Activated CD4-positive, alpha-beta memory T cell treated with anti-CD3 and anti-CD28 coated beads for 36 hours (primary cell): ENCODE measurements at regions not wholly inside any gene's neighbourhood (a gene's known extent, or its start where the extent isn't known, plus 50 kb on each side); places are given as distances from the start of the nearest gene placed in this dataset.

Experiments
- CTCF ChIA-PET: fragments of 350-600 bp; sonication (Branson Sonifier 250); formaldehyde crosslinking; loops from one replicate; lab custom pipeline; 2021; ENCODE audit warnings: antibody characterized with exemption, inconsistent platforms; lab: Charles Lee
- POLR2A ChIA-PET: fragments of 350-600 bp; sonication (Branson Sonifier 250); formaldehyde crosslinking; loops from one replicate; lab custom pipeline; 2021; ENCODE audit warnings: antibody characterized with exemption; lab: Charles Lee
- DNase-seq: peaks from one replicate; pipeline ENCODE4 v3.0.0-alpha.2; 2020
- H3K27ac Mint-ChIP-seq: one replicate; pipeline ENCODE4 v1.8.0; 2021; ENCODE audit warnings: mixed read lengths
- H3K27me3 Mint-ChIP-seq: one replicate; pipeline ENCODE4 v1.8.0; 2021; ENCODE audit warnings: mixed read lengths
- H3K36me3 Mint-ChIP-seq: one replicate; pipeline ENCODE4 v1.8.0; 2021; ENCODE audit warnings: mixed read lengths
- H3K4me1 Mint-ChIP-seq: one replicate; pipeline ENCODE4 v1.8.0; 2021; ENCODE audit warnings: low read depth, mixed read lengths
- H3K4me3 Mint-ChIP-seq: one replicate; pipeline ENCODE4 v1.8.0; 2021; ENCODE audit warnings: mild to moderate bottlenecking, mixed read lengths
- H3K9me3 Mint-ChIP-seq: one replicate; pipeline ENCODE4 v1.8.0; 2021; ENCODE audit warnings: mixed read lengths
- intact Hi-C: fragments of 100-400 bp; cut with micrococcal nuclease; formaldehyde crosslinking; loops from one replicate; pipeline ENCODE4 v1.15.1; 2023

DNA sequence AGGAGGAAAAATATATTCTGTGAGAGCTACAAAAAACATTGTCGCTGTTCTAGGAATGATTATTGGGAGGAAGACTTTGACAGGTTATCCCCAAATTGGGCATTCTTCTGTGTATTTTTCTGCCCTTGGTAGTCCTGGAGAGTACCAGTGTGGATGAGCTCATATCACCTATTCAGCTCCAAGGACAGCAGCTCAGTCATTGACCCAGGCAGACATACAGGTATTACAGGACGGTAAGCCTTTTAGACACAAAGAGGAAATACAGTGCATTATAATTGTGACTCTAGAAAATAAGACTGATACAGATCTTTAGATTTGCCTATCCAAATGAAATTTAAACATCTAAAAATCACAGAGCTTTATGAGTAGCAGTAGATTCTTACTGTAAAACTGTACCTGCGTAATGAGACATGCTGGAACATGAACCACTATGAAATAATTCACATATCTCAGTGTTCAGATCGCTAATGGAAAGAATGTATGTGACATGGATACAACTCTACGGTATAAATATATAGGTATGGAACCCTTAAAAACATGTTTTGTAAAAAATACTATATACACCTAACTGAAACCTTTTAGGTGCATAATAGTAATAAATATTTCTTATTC lies 56.0 kb downstream of the PLK2 start:
- H3K27ac Mint-ChIP-seq, result no peak overlapping the region
- H3K27me3 Mint-ChIP-seq, result peaks cover 5% of the 10 kb centered on the region
- H3K4me1 Mint-ChIP-seq, result no peaks in the 10 kb centered on the region
- intact Hi-C loops, result no loop called here
- H3K36me3 Mint-ChIP-seq, result no peaks in the 10 kb centered on the region
- no peak for DNase-seq
- no peaks in the 10 kb centered on the region for H3K9me3 Mint-ChIP-seq
- POLR2A ChIA-PET, result no interaction called here
- no peak overlapping the region for H3K4me3 Mint-ChIP-seq
- CTCF ChIA-PET, result no interaction called here

DNA sequence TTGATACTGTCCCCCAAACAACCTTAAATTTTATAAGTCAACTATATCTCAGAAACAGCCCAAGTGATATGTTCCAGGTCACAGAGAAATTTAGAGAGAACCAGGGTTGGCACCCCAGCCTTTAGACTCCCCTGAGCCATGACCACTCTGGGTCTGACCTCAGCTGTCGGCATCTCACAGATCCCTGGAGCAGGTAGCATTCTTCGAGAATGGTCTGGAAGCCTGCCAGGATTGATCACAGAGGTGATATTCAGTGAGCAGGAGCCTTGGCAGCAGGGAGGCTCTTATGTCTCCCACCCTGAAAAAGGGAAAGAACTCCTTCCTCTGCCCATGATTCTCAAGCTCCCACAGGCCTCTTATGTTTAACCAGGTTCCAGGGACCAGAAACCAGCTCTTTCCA lies 58.2 kb downstream of the PLK2 start:
- POLR2A ChIA-PET, result no interaction called here
- H3K4me1 Mint-ChIP-seq, result no peaks in the 10 kb centered on the region
- H3K27me3 Mint-ChIP-seq, result no peaks in the 10 kb centered on the region
- H3K9me3 Mint-ChIP-seq, result no peaks in the 10 kb centered on the region
- H3K27ac Mint-ChIP-seq, result no peak overlapping the region
- CTCF ChIA-PET, result no interaction called here
- H3K4me3 Mint-ChIP-seq, result no peak overlapping the region
- intact Hi-C loops, result no loop called here
- H3K36me3 Mint-ChIP-seq, result no peaks in the 10 kb centered on the region
- DNase-seq, result no peak

DNA sequence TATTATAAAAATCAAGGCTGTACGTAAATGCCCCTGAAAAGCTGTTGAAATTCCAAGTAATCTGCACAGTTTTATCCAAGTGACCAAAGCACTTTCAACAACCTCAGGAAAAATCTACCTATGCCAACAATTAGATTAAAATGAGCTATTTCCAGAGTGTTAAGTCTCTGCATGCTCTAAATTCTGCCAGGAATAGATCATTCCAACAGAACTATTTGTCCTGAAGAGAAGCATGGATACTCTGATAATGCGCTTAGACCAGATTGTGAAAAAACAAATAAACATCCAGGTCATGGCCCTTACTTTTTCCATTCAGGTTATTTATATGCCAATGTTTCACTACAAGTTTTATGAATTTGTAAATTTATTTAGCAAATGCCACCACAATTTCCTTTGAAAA lies 59.1 kb downstream of the PLK2 start:
- Mint-ChIP-seq H3K27ac (no peak overlapping the region), H3K27me3 (peaks cover 1% of the 10 kb centered on the region), H3K9me3 (no peaks in the 10 kb centered on the region), H3K4me3 (no peak overlapping the region), H3K4me1 (no peaks in the 10 kb centered on the region), H3K36me3 (no peaks in the 10 kb centered on the region)
- POLR2A ChIA-PET, result no interaction called here
- intact Hi-C loops, result no loop called here
- CTCF ChIA-PET, result no interaction called here
- no peak for DNase-seq

DNA sequence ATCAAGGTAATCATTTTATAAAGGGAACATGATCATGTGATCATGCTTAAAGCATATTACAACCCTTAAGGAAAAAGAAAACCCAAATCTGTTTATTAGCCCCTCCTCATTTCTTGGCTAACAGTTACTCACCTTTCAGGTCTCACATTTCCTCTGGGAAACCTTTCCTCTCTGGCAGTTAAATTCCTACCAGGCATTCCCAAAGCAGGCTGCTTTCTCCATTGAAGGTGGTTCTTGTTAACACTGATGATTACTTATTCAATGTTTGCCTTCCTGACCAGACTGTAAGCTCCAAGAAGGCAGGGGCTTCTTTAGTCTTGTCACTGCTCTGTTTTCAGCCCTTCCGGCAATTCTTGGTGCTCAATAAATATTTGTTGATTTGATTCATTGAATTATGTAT lies 59.9 kb downstream of the PLK2 start:
- no peaks in the 10 kb centered on the region for H3K4me1 Mint-ChIP-seq
- DNase-seq, result no peak
- ChIA-PET CTCF (no interaction called here), POLR2A (no interaction called here)
- no peaks in the 10 kb centered on the region for H3K36me3 Mint-ChIP-seq
- H3K27me3 Mint-ChIP-seq, result peaks cover 1% of the 10 kb centered on the region
- no peaks in the 10 kb centered on the region for H3K9me3 Mint-ChIP-seq
- H3K27ac Mint-ChIP-seq, result no peak overlapping the region
- no peak overlapping the region for H3K4me3 Mint-ChIP-seq
- intact Hi-C loops, result no loop called here

DNA sequence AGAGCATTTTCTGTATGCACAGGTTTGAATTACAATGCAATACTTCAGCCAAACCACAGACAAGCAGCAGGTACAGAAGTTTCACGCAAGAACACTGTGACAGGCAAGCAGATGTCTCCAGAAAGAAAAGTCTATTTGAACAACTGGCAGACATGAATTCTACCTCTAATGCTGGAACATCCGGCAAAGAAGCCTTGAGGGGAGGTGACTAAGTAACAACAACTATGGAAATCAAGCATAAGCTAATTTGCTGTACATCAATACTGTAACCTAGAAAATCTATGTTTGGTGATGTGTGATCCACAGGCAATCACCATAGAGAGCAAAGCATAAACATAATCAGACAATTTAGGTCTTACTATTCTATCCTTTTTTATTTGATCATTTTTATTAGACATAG lies 65.5 kb downstream of the PLK2 start:
- ChIA-PET POLR2A (no interaction called here), CTCF (no interaction called here)
- H3K4me1 Mint-ChIP-seq, result no peaks in the 10 kb centered on the region
- H3K4me3 Mint-ChIP-seq, result no peak overlapping the region
- intact Hi-C loops, result no loop called here
- H3K36me3 Mint-ChIP-seq, result no peaks in the 10 kb centered on the region
- peaks cover 3% of the 10 kb centered on the region for H3K27me3 Mint-ChIP-seq
- no peak overlapping the region for H3K27ac Mint-ChIP-seq
- DNase-seq, result no peak
- H3K9me3 Mint-ChIP-seq, result no peaks in the 10 kb centered on the region

DNA sequence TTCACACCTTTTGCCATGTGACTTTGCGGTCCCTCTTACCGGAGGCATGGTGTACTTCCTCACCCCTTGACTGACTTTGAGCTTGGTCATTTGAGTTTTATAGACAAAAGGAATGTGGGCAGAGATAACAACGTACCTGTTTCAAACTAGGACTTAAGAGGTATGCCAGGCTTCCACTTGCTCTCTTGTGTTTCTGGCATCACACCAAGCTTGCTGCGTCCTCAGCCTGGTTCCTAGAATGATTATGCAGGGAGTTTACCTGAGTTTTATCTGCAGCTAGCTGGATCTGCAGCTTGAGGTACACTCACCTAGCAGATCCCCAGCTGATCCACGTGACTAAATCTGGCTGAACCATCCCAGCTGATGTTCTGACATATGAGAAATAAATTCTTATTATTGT lies 66.2 kb downstream of the PLK2 start:
- Mint-ChIP-seq H3K27me3 (peaks cover 3% of the 10 kb centered on the region), H3K4me1 (no peaks in the 10 kb centered on the region), H3K4me3 (no peak overlapping the region), H3K9me3 (no peaks in the 10 kb centered on the region), H3K27ac (no peak overlapping the region), H3K36me3 (no peaks in the 10 kb centered on the region)
- DNase-seq, result no peak
- ChIA-PET CTCF (no interaction called here), POLR2A (no interaction called here)
- intact Hi-C loops, result no loop called here

DNA sequence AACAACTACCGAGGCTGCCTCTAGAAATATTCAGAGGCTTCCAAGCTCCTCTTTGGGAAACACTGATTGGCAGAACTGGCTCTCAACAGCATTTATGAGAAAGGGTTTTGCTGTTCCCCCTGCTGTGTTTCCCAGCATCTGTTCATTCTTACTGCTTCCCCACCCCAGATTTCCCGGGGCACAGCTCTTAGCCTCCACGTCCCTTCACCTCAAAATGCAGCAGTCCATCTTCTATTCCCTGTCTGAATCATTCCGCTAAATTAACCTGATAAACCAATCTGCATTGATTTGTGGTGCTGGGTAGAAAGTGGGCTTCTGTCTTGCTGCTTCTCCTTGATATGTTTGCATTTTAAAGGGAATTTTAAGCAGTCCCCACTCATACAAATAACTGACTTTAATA lies 67.4 kb downstream of the PLK2 start:
- H3K4me1 Mint-ChIP-seq, result no peaks in the 10 kb centered on the region
- POLR2A ChIA-PET, result no interaction called here
- intact Hi-C loops, result no loop called here
- H3K9me3 Mint-ChIP-seq, result no peaks in the 10 kb centered on the region
- H3K4me3 Mint-ChIP-seq, result no peak overlapping the region
- no peak overlapping the region for H3K27ac Mint-ChIP-seq
- H3K36me3 Mint-ChIP-seq, result no peaks in the 10 kb centered on the region
- no peak for DNase-seq
- H3K27me3 Mint-ChIP-seq, result peaks cover 3% of the 10 kb centered on the region
- CTCF ChIA-PET, result no interaction called here

DNA sequence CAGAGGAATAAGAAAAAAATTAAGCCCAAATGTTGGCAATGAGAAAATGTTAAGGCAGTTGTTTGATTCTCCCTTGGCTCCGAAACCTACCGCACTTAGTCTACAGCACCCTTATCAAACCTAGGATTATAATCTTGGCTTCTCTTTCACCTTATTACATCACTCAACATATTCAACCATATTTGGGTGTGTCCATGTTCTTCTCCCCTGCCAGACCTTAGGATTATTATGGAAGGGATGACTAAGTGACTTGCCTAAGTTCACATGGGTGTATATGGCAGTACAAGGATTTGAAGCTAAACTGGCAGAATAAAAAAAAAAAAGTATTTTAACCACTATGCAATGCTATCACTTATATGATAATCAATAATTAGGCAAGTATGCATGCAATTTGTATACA lies 76.4 kb downstream of the PLK2 start:
- intact Hi-C loops, result no loop called here

DNA sequence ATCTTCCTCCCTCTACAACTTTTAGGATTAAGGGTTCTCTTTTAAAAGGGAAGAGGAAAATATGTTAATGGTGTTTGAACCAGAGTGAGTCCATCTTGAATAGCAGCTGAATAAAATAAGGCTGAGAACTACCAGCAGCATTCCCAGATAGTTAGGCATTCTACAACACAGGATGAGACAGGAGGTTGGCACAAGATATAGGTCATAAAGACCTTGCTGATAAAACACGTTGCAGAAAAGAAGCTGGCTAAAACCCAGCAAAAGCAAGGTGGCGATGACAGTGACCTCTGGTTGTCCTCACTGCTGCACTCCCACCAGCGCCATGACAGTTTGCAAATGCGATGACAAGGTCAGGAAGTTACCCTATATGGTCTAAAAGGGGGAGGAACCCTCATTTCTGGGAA lies 77.8 kb downstream of the PLK2 start:
- H3K27me3 Mint-ChIP-seq, result peaks cover 6% of the 10 kb centered on the region
- no peaks in the 10 kb centered on the region for H3K4me1 Mint-ChIP-seq
- intact Hi-C loops, result no loop called here
- H3K36me3 Mint-ChIP-seq, result peaks cover 2% of the 10 kb centered on the region
- H3K4me3 Mint-ChIP-seq, result no peak overlapping the region
- peaks cover 23% of the 10 kb centered on the region for H3K9me3 Mint-ChIP-seq
- CTCF ChIA-PET, result no interaction called here
- POLR2A ChIA-PET, result no interaction called here
- H3K27ac Mint-ChIP-seq, result no peak overlapping the region
- DNase-seq, result no peak

More for the DNA sequence above, 76.4 kb downstream of the PLK2 start:
- H3K4me1 Mint-ChIP-seq, result no peaks in the 10 kb centered on the region
- ChIA-PET POLR2A (no interaction called here), CTCF (no interaction called here)
- peaks cover 22% of the 10 kb centered on the region for H3K9me3 Mint-ChIP-seq
- no peak overlapping the region for H3K27ac Mint-ChIP-seq
- H3K36me3 Mint-ChIP-seq, result peaks cover 2% of the 10 kb centered on the region
- H3K27me3 Mint-ChIP-seq, result peaks cover 6% of the 10 kb centered on the region
- no peak for DNase-seq
- H3K4me3 Mint-ChIP-seq, result no peak overlapping the region

DNA sequence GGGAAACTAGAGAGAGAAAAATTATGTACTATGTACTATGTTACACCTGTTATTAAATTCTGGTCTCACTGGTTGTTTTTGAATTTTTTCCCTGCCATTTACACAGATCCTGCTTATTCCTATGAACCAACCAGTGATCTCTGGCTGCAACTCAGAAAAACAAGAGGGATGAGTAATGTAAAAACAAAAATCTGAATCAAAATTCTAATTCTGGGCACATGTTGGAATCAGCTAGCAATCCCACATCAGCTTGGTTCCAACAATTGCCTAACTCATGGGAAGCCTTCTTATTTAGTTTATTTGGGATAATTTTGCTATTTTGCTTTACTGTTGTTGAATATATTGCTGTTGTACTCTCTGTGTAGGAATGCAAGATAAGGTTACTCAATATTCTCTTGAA lies 78.3 kb downstream of the PLK2 start:
- CTCF ChIA-PET, result no interaction called here
- Mint-ChIP-seq H3K4me3 (no peak overlapping the region), H3K9me3 (peaks cover 23% of the 10 kb centered on the region), H3K36me3 (peaks cover 2% of the 10 kb centered on the region), H3K27me3 (peaks cover 6% of the 10 kb centered on the region), H3K27ac (no peak overlapping the region), H3K4me1 (no peaks in the 10 kb centered on the region)
- no peak for DNase-seq
- intact Hi-C loops, result no loop called here
- POLR2A ChIA-PET, result no interaction called here

DNA sequence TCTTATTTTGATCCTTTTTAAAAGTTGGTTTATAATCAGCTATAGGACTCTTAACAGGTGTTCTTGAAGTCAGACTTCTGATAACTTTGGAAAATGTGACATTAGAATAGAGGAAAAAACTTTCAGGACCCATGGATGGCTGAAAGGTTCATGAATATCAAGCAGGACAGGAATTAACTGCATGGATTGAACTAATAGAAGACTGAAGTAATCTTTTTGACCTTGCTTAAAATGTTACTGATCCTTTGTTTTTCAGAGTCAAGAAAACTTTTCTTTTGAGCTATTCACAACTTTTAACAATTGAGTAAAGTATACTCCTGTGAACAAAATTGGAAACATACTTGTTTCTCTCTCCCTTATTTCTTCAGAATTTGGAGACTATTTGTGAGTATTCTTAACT lies 79.2 kb downstream of the PLK2 start:
- H3K9me3 Mint-ChIP-seq, result peaks cover 23% of the 10 kb centered on the region
- H3K4me1 Mint-ChIP-seq, result no peaks in the 10 kb centered on the region
- DNase-seq, result no peak
- peaks cover 2% of the 10 kb centered on the region for H3K36me3 Mint-ChIP-seq
- H3K27me3 Mint-ChIP-seq, result peaks cover 6% of the 10 kb centered on the region
- H3K4me3 Mint-ChIP-seq, result no peak overlapping the region
- POLR2A ChIA-PET, result no interaction called here
- intact Hi-C loops, result no loop called here
- CTCF ChIA-PET, result no interaction called here
- no peak overlapping the region for H3K27ac Mint-ChIP-seq

DNA sequence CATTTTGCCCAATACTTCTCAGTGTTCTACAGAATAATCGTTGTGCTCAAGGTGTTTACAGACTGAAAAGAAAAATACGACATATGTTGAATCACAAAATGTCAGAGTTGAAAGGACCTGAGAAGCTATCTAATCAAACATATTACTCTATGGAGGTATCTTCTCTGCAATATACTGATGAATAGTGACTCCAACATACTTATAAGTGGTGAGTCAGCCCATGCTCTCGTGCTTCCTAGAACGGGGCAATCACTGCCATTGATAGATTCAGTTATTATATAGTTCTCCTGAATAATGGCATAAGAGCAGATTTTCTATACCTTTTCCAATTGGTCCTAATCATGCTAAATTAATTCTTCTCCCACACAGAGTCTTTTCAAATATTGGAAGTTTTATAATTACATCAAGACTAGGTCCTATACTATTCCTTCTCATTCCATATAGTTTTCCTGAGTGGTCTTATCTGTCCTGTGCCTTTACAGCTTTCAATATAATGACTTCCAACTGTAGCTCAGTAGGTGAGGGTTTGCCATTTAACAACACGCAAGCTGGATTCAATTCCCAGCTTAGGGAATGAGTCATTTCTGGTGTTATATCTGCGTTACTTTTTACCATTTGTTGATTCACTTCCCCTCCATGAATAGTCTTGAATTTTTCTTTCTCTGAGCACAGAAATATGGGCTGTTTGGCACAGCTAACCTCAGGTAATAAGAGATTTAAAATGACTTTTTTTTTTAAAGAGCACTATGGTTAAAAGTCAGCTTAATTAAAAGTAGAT lies 81.1 kb downstream of the PLK2 start:
- no peak overlapping the region for H3K4me3 Mint-ChIP-seq
- peaks cover 23% of the 10 kb centered on the region for H3K9me3 Mint-ChIP-seq
- POLR2A ChIA-PET, result no interaction called here
- peaks cover 2% of the 10 kb centered on the region for H3K36me3 Mint-ChIP-seq
- H3K27ac Mint-ChIP-seq, result no peak overlapping the region
- H3K27me3 Mint-ChIP-seq, result peaks cover 6% of the 10 kb centered on the region
- intact Hi-C loops, result no loop called here
- no peaks in the 10 kb centered on the region for H3K4me1 Mint-ChIP-seq
- CTCF ChIA-PET, result no interaction called here
- no peak for DNase-seq

DNA sequence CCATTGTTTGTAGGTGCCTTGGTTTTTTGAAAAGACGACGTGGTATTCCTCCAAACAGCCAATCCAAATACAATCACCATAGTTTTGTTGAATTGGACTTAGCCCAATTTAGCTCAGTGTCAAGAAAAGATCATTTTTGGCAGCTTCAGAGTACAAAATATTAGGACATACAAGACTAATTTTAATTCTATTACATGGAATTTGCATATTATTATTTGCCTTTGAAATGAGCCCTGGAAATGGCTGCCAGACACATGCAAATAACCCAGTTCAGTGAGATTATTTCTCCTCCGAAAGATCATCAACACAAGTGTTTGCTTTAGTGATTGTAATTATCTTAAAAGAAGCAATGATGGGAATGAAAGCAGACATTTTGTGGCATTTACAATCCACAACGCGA lies 89.3 kb downstream of the PLK2 start:
- Mint-ChIP-seq H3K4me1 (no peaks in the 10 kb centered on the region), H3K36me3 (no peaks in the 10 kb centered on the region), H3K9me3 (peaks cover 3% of the 10 kb centered on the region), H3K27ac (no peak overlapping the region), H3K27me3 (peaks cover 3% of the 10 kb centered on the region), H3K4me3 (no peak overlapping the region)
- DNase-seq, result no peak
- POLR2A ChIA-PET, result no interaction called here
- CTCF ChIA-PET, result no interaction called here
- intact Hi-C loops, result no loop called here
